ENCODE measurements at regions not wholly inside any gene's neighbourhood (a gene's known extent, or its start where the extent isn't known, plus 50 kb on each side); places are given as distances from the start of the nearest gene placed in this dataset.

GRCh38 chr3:127487196-127487595, 103.3 kb downstream of the TPRA1 start:
- Mint-ChIP-seq H3K36me3 (ENCODE audit: low read depth) (no peaks in the 10 kb centered on the region), H3K27ac (ENCODE audit: unreplicated experiment) (peak overlapping the region; percentile 8), H3K9me3 (no peaks in the 10 kb centered on the region), H3K27me3 (ENCODE audit: low read depth) (no peaks in the 10 kb centered on the region), H3K4me3 (no peak overlapping the region), H3K4me1 (peaks cover 3% of the 10 kb centered on the region)
- TF ChIP-seq, protein P1, sequence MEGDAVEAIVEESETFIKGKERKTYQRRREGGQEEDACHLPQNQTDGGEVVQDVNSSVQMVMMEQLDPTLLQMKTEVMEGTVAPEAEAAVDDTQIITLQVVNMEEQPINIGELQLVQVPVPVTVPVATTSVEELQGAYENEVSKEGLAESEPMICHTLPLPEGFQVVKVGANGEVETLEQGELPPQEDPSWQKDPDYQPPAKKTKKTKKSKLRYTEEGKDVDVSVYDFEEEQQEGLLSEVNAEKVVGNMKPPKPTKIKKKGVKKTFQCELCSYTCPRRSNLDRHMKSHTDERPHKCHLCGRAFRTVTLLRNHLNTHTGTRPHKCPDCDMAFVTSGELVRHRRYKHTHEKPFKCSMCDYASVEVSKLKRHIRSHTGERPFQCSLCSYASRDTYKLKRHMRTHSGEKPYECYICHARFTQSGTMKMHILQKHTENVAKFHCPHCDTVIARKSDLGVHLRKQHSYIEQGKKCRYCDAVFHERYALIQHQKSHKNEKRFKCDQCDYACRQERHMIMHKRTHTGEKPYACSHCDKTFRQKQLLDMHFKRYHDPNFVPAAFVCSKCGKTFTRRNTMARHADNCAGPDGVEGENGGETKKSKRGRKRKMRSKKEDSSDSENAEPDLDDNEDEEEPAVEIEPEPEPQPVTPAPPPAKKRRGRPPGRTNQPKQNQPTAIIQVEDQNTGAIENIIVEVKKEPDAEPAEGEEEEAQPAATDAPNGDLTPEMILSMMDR (conservative IDR thresholded peaks at IDR 0.05): no peak
- no peak for DNase-seq (ENCODE audit: low read depth, low spot score)

DNA sequence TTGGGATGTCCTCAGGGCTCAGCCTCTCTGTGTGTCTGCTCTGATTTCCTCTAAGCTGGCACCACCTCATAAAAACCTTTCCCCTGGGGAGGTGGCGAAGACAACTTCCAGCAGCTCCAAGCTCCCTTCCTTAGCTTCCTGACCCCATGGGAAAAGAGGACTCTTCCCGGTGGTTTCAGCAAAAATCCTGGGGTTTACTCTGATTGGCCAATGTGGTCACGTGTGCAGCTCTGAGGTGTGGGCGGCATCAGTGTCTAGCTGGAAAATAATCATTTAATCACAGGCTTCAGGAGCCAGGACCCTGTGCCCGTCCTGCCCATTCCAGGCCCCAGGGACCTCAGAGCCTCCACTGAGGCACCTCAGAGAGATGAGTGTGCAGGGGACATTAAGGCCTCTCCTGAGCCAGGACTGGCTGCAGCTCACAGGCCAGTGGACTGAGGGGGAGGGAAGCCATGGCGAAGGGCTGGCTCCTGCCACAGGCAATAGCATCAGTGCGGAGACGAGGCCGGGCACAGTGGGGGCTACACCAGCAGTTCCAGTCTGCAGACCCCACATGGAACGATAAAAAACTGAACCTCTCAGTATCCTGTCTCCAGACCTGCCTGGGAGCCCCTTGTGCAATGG, 104.1 kb downstream of the TPRA1 start:
- no peaks in the 10 kb centered on the region for H3K27me3 Mint-ChIP-seq (ENCODE audit: low read depth)
- H3K9me3 Mint-ChIP-seq: no peaks in the 10 kb centered on the region
- no peak overlapping the region for H3K27ac Mint-ChIP-seq (ENCODE audit: unreplicated experiment)
- DNase-seq (ENCODE audit: low read depth, low spot score): no peak
- H3K36me3 Mint-ChIP-seq (ENCODE audit: low read depth): no peaks in the 10 kb centered on the region
- H3K4me1 Mint-ChIP-seq: peaks cover 3% of the 10 kb centered on the region
- H3K4me3 Mint-ChIP-seq: no peak overlapping the region
- TF ChIP-seq, protein P1 (conservative IDR thresholded peaks at IDR 0.05): no peak

- no peaks in the 10 kb centered on the region for H3K36me3 Mint-ChIP-seq (ENCODE audit: low read depth)
- no peaks in the 10 kb centered on the region for H3K27me3 Mint-ChIP-seq (ENCODE audit: low read depth)
- no peak for DNase-seq (ENCODE audit: low read depth, low spot score)
- no peak overlapping the region for H3K4me3 Mint-ChIP-seq
- H3K27ac Mint-ChIP-seq (ENCODE audit: unreplicated experiment): no peak overlapping the region
- peaks cover 3% of the 10 kb centered on the region for H3K4me1 Mint-ChIP-seq
- TF ChIP-seq, protein P1 (conservative IDR thresholded peaks at IDR 0.05): no peak
- no peaks in the 10 kb centered on the region for H3K9me3 Mint-ChIP-seq
Observed at GRCh38 chr3:127485396-127486170, 105.0 kb downstream of the TPRA1 start.

- H3K27me3 Mint-ChIP-seq (ENCODE audit: low read depth): no peaks in the 10 kb centered on the region
- peak overlapping the region; percentile 67 for H3K27ac Mint-ChIP-seq (ENCODE audit: unreplicated experiment)
- H3K9me3 Mint-ChIP-seq: no peaks in the 10 kb centered on the region
- peaks cover 3% of the 10 kb centered on the region for H3K4me1 Mint-ChIP-seq
- DNase-seq (ENCODE audit: low read depth, low spot score): no peak
- no peak overlapping the region for H3K4me3 Mint-ChIP-seq
- TF ChIP-seq, protein P1 (conservative IDR thresholded peaks at IDR 0.05): no peak
- H3K36me3 Mint-ChIP-seq (ENCODE audit: low read depth): no peaks in the 10 kb centered on the region
Observed at GRCh38 chr3:127484601-127485388, 105.7 kb downstream of the TPRA1 start.

DNA sequence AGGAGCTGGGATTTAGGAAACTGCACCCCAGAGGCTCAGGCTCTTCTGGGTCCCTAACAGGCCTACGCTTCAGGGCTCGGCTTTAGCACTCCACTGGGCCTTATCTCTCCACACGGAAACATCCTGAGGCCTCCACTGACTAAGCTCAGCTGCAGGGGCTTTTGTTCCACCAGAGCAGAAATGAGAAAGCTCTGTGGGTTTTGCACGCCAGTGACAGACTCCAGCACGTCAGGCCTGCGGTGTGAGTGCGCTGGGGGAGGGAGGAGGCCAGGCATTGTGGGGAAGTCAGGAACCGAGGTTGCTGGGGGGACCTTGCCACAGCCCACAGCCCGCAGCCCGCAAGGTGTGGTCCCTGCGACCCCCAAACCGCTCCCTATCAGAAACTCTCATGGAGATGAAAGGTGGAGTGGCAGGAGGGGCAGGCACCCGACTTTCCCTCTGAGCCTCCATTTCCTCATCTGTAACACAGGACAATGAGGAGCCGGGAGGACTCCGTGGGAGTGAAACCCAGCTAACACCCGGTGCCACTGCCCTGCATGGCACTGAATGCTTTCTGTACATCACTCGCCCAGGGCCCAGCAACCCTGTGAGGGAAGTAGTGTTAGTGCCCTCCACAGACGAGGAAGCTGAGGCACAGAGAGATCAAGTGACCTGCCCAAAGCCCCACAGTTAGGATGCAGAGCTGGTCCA, 106.5 kb downstream of the TPRA1 start:
- no peak for DNase-seq (ENCODE audit: low read depth, low spot score)
- Mint-ChIP-seq H3K36me3 (ENCODE audit: low read depth) (no peaks in the 10 kb centered on the region), H3K4me1 (peaks cover 3% of the 10 kb centered on the region), H3K9me3 (no peaks in the 10 kb centered on the region), H3K27ac (ENCODE audit: unreplicated experiment) (no peak overlapping the region), H3K4me3 (no peak overlapping the region), H3K27me3 (ENCODE audit: low read depth) (no peaks in the 10 kb centered on the region)
- TF ChIP-seq, protein P1 (conservative IDR thresholded peaks at IDR 0.05): no peak
